Left ventricle myocardium inferior (tissue), 1 donor: ENCODE measurements at regions not wholly inside any gene's neighbourhood (a gene's known extent, or its start where the extent isn't known, plus 50 kb on each side); places are given as distances from the start of the nearest gene placed in this dataset.

ENCODE experiments used
- DNase-seq: peaks from one replicate; pipeline ENCODE4 v3.0.0-alpha.2; 2020
- H3K27ac ChIP-seq: fragments of 200-600 bp; replicated peaks from 2 replicates; pipeline ENCODE4 v1.8.0; 2021
- H3K27me3 ChIP-seq: fragments of 200-600 bp; 2 replicates; pipeline ENCODE4 v1.8.0; 2021; ENCODE audit warnings: low read depth
- H3K36me3 ChIP-seq: fragments of 200-600 bp; 2 replicates; pipeline ENCODE4 v1.8.0; 2021
- H3K4me1 ChIP-seq: fragments of 200-600 bp; 2 replicates; pipeline ENCODE4 v1.8.0; 2021
- H3K4me3 ChIP-seq: fragments of 200-600 bp; 2 replicates; pipeline ENCODE4 v1.8.0; 2021; ENCODE audit warnings: mild to moderate bottlenecking, moderate library complexity
- H3K9me3 ChIP-seq: fragments of 200-600 bp; replicated peaks from 2 replicates; pipeline ENCODE4 v1.8.0; 2021
- CTCF ChIP-seq: fragments of 200-600 bp; IDR thresholded peaks from 2 replicates; pipeline ENCODE4 v1.8.0; 2021; ENCODE audit warnings: antibody characterized with exemption, mild to moderate bottlenecking, borderline replicate concordance
- intact Hi-C: fragments of 100-400 bp; cut with micrococcal nuclease; formaldehyde crosslinking; loops from one replicate; pipeline ENCODE4 v1.11.0; 2022
- donor health status: DM: no; HTN: yes; CAD: no; lungs with severe emphysema.

- no peak overlapping the region for H3K27ac ChIP-seq
- intact Hi-C loops: no loop called here
- H3K36me3 ChIP-seq: no peaks in the 10 kb centered on the region
- no peaks in the 10 kb centered on the region for H3K9me3 ChIP-seq
- no peak overlapping the region for H3K4me3 ChIP-seq
- no peak for DNase-seq
- TF ChIP-seq CTCF: no peak
- no peaks in the 10 kb centered on the region for H3K4me1 ChIP-seq
- H3K27me3 ChIP-seq: no peaks in the 10 kb centered on the region
Measured at GRCh38 chr2:37447446-37447845, 103.0 kb downstream of the QPCT start.

- H3K4me1 ChIP-seq: no peaks in the 10 kb centered on the region
- no peak for TF ChIP-seq CTCF
- no peaks in the 10 kb centered on the region for H3K27me3 ChIP-seq
- H3K4me3 ChIP-seq: no peak overlapping the region
- no peaks in the 10 kb centered on the region for H3K9me3 ChIP-seq
- intact Hi-C loops: no loop called here
- no peaks in the 10 kb centered on the region for H3K36me3 ChIP-seq
- no peak overlapping the region for H3K27ac ChIP-seq
- DNase-seq: no peak
Measured at GRCh38 chr2:37448342-37449120, 104.1 kb downstream of the QPCT start.

- DNase-seq: no peak
- H3K9me3 ChIP-seq: no peaks in the 10 kb centered on the region
- H3K36me3 ChIP-seq: no peaks in the 10 kb centered on the region
- no peak for TF ChIP-seq CTCF
- intact Hi-C loops: no loop called here
- H3K4me3 ChIP-seq: no peak overlapping the region
- peaks cover 2% of the 10 kb centered on the region for H3K4me1 ChIP-seq
- H3K27ac ChIP-seq: no peak overlapping the region
- H3K27me3 ChIP-seq: no peaks in the 10 kb centered on the region
Measured at GRCh38 chr2:37449761-37450296, 105.4 kb downstream of the QPCT start.

- intact Hi-C loops: no loop called here
- Histone ChIP-seq H3K9me3 (no peaks in the 10 kb centered on the region), H3K4me3 (no peak overlapping the region), H3K27ac (no peak overlapping the region), H3K4me1 (peaks cover 11% of the 10 kb centered on the region), H3K27me3 (no peaks in the 10 kb centered on the region), H3K36me3 (no peaks in the 10 kb centered on the region)
- no peak for TF ChIP-seq CTCF
- DNase-seq: no peak
Measured at GRCh38 chr2:37453027-37453426, 108.6 kb downstream of the QPCT start.

GRCh38 chr2:37454851-37455762 is 110.7 kb downstream of the QPCT start:
- no peaks in the 10 kb centered on the region for H3K9me3 ChIP-seq
- H3K27ac ChIP-seq: no peak overlapping the region
- H3K27me3 ChIP-seq: no peaks in the 10 kb centered on the region
- no peak overlapping the region for H3K4me3 ChIP-seq
- H3K36me3 ChIP-seq: no peaks in the 10 kb centered on the region
- peaks cover 26% of the 10 kb centered on the region for H3K4me1 ChIP-seq
- no peak for DNase-seq
- intact Hi-C loops: no loop called here
- no peak for TF ChIP-seq CTCF
